Mammary epithelial cell (primary cell): ENCODE measurements at regions not wholly inside any gene's neighbourhood (a gene's known extent, or its start where the extent isn't known, plus 50 kb on each side); places are given as distances from the start of the nearest gene placed in this dataset.

Source experiments
- CTCF ChIP-seq, 2 donors: IDR thresholded peaks in 1 of 2; conservative IDR thresholded peaks in 1 of 2; 2 replicates each; pipeline ENCODE4 v1.5.1; 2011 to 2012; ENCODE audit warnings: inconsistent platforms in 2 of 2, low read length in 2 of 2, mild to moderate bottlenecking in 2 of 2, control low read depth in 1 of 2, low read depth in 1 of 2; ENCODE audit not compliant: insufficient read depth in 1 of 2; ENCODE audit errors: extremely low read depth in 1 of 2
- EZH2 ChIP-seq: IDR thresholded peaks from 2 replicates; pipeline ENCODE4 v1.6.1; 2012; ENCODE audit warnings: low read length, inconsistent platforms, borderline replicate concordance

GRCh38 chr4:135705343-135705742 is 1503.8 kb upstream of the PABPC4L start:
- TF ChIP-seq CTCF (conservative IDR thresholded peaks at IDR 0.05 in 1 of 2, IDR thresholded peaks at IDR 0.05 in 1 of 2; ENCODE audit: extremely low read depth in 1 of 2, insufficient read depth in 1 of 2, low read depth in 1 of 2, low read length in 2 of 2) (no peak), EZH2 (no peak)
